ENCODE measurements at regions not wholly inside any gene's neighbourhood (a gene's known extent, or its start where the extent isn't known, plus 50 kb on each side); places are given as distances from the start of the nearest gene placed in this dataset.
A peak's percentile ranks its signal among the peaks of the same experiment; 100 is the strongest.

DNA sequence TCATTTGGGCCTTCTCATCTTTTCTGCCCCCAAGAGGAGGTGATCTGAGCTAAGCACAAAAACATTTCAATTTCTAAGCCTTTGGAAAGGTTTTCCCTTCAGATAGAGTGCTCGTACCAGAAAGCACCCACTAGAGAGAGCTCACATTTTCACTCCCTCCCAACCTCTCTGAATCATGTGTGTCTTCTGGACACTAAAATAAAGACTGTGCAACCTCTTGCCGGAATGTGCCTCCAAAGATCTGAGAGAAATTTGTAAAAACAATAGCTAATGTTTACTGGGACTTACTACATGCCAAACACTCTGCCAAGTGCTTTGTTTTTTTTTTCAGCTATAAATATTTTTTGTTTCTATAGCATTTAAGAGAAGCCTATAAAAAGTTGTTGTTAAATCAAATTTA lies 120.6 kb upstream of the LNX1 start:
- DNase-seq, result no peak
- no peak for ATAC-seq (ENCODE audit: low read depth)
- no peak overlapping the region for H3K27ac Mint-ChIP-seq
- ChIA-PET CTCF (no interaction called here), POLR2A (no interaction called here)
- intact Hi-C loops (cut with micrococcal nuclease), result no loop called here
- no peaks in the 10 kb centered on the region for H3K36me3 Mint-ChIP-seq (ENCODE audit: low read depth)
- no peaks in the 10 kb centered on the region for H3K9me3 Mint-ChIP-seq
- peaks cover 3% of the 10 kb centered on the region for H3K27me3 Mint-ChIP-seq
- TF ChIP-seq, protein P1, sequence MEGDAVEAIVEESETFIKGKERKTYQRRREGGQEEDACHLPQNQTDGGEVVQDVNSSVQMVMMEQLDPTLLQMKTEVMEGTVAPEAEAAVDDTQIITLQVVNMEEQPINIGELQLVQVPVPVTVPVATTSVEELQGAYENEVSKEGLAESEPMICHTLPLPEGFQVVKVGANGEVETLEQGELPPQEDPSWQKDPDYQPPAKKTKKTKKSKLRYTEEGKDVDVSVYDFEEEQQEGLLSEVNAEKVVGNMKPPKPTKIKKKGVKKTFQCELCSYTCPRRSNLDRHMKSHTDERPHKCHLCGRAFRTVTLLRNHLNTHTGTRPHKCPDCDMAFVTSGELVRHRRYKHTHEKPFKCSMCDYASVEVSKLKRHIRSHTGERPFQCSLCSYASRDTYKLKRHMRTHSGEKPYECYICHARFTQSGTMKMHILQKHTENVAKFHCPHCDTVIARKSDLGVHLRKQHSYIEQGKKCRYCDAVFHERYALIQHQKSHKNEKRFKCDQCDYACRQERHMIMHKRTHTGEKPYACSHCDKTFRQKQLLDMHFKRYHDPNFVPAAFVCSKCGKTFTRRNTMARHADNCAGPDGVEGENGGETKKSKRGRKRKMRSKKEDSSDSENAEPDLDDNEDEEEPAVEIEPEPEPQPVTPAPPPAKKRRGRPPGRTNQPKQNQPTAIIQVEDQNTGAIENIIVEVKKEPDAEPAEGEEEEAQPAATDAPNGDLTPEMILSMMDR (IDR thresholded peaks at IDR 0.05), result no peak
- no peak overlapping the region for H3K4me3 Mint-ChIP-seq
- peaks cover 4% of the 10 kb centered on the region for H3K4me1 Mint-ChIP-seq

DNA sequence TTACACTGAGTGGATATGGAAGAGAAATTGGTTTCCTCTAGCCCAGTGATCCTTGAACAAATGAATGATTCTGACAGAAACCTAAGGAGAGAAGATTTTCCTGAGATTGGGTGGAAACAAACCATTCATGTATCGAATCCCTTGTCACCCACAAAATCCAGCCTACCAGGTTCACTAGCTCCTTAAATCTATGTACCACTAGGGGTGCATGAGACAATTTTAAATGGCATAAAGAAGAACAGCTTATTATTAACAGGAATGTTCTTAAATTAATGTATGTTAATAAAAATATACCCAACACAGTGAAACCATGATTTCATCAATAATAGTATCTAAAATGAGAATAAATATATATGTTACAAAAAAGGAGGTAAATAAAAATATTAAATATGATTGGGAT lies 118.4 kb upstream of the LNX1 start:
- CTCF ChIA-PET, result interaction anchor here (0.9 to 1.3 kb wide), 2 partner anchors 95 to 525 kb away, joined by 3 read pairs; no protein-coding TSS in a partner anchor
- H3K27ac Mint-ChIP-seq, result no peak overlapping the region
- POLR2A ChIA-PET, result no interaction called here
- intact Hi-C loops (cut with micrococcal nuclease), result loop anchor here (5.0 to 10.0 kb wide), 3 partner anchors 148 to 512 kb away; partner anchors contain the start of gene GSX2
- ATAC-seq (ENCODE audit: low read depth) (no peak), DNase-seq (no peak)
- H3K4me1 Mint-ChIP-seq, result peaks cover 26% of the 10 kb centered on the region
- no peaks in the 10 kb centered on the region for H3K27me3 Mint-ChIP-seq
- H3K36me3 Mint-ChIP-seq (ENCODE audit: low read depth), result no peaks in the 10 kb centered on the region
- H3K9me3 Mint-ChIP-seq, result no peaks in the 10 kb centered on the region
- H3K4me3 Mint-ChIP-seq, result no peak overlapping the region
- TF ChIP-seq, protein P1 (IDR thresholded peaks at IDR 0.05), result no peak

DNA sequence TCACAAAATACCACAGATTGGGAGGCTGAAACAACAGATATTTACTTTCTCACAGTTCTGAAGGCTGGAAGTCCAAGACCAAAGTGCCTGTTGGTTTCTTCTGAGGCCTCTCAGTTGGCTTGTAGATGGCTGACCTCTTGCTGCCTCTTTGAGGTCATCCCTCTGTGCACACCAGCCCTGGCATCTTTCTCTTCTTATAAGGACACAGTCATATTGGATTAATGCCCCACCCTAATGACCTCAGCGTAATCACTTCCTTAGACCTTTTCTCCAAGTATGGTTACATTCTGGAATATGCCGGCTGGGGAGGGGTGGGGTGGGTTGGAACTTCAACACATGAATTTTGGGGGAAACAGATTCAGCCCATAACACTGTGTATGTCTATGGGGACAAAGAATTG lies 116.2 kb upstream of the LNX1 start:
- TF ChIP-seq, protein P1 (IDR thresholded peaks at IDR 0.05), result no peak
- ChIA-PET CTCF (interaction anchor here (1.1 to 2.9 kb wide), 5 partner anchors 34 to 526 kb away, joined by 3 to 38 read pairs (median 4); no protein-coding TSS in a partner anchor), POLR2A (no interaction called here)
- intact Hi-C loops (cut with micrococcal nuclease), result loop anchor here (2.0 to 10.0 kb wide), 5 partner anchors 150 to 510 kb away; partner anchors contain the start of gene GSX2
- Mint-ChIP-seq H3K36me3 (ENCODE audit: low read depth) (no peaks in the 10 kb centered on the region), H3K4me1 (peaks cover 45% of the 10 kb centered on the region), H3K27ac (no peak overlapping the region), H3K4me3 (no peak overlapping the region), H3K9me3 (no peaks in the 10 kb centered on the region), H3K27me3 (no peaks in the 10 kb centered on the region)
- ATAC-seq (ENCODE audit: low read depth) (no peak), DNase-seq (no peak)

DNA sequence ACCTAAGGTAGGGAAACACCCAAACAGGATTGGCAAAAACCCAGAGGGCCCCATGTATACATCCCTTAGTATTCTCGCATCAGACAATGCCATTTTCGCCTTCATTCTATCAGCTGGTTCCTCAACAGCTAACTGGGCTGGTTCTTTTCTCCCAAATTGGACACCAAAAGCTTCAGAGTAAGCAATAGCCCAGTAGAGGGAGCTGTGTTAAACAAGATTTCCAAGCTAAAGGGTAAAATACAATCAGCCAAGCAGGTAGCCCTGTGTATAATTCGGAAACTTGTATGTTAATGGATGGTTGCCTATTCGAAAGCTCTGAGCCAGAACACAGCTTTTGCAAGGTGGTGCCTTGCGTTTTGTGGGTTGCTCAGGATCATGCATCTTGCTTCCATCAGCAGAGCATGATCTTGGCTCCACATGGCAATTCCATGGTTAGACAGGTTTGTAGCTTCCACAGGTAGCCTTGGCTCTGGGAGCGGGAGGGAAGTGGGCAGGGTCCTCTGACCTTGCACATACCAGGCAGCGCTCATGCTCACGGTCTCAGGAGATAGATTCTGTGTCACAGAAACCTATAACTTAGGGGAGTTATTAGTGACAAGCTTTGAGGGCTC lies 115.2 kb upstream of the LNX1 start:
- ChIA-PET POLR2A (interaction anchor here (0.6 kb wide), 1 partner anchor 509 kb away, joined by 5 read pairs; no protein-coding TSS in a partner anchor), CTCF (interaction anchor here (0.6 to 2.9 kb wide), 14 partner anchors 22 to 527 kb away, joined by 3 to 38 read pairs (median 4); no protein-coding TSS in a partner anchor)
- ATAC-seq (ENCODE audit: low read depth) (no peak), DNase-seq (no peak)
- H3K27ac Mint-ChIP-seq, result peak overlapping the region; percentile 8
- H3K9me3 Mint-ChIP-seq, result no peaks in the 10 kb centered on the region
- TF ChIP-seq, protein P1 (IDR thresholded peaks at IDR 0.05), result no peak
- no peaks in the 10 kb centered on the region for H3K36me3 Mint-ChIP-seq (ENCODE audit: low read depth)
- H3K27me3 Mint-ChIP-seq, result no peaks in the 10 kb centered on the region
- H3K4me1 Mint-ChIP-seq, result peaks cover 54% of the 10 kb centered on the region
- no peak overlapping the region for H3K4me3 Mint-ChIP-seq
- intact Hi-C loops (cut with micrococcal nuclease), result loop anchor here (1.0 to 10.0 kb wide), 7 partner anchors 98 to 527 kb away; partner anchors contain the start of gene GSX2

DNA sequence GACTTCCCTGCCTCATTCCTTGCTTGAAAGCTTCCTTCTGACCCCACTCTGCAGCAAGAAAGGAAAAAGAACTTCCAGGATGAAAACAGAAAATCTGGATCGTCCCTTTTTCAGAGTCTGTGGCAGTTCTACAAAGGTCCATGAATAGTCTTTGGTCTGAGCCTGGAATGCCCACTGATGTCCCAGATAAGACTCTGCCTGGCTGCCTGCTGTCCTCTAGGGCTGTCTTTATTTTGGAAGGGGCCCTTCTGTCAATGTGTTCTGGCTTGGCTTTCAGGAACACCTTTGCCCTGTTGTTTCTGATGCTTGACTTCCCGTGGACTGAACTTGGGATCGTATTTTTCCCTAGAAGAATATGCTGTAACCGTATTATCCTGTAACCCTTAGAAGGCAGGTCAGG lies 114.7 kb upstream of the LNX1 start:
- intact Hi-C loops (cut with micrococcal nuclease), result loop anchor here (1.0 to 10.0 kb wide), 7 partner anchors 98 to 527 kb away; partner anchors contain the start of gene GSX2
- CTCF ChIA-PET, result interaction anchor here (0.6 to 2.9 kb wide), 13 partner anchors 22 to 528 kb away, joined by 3 to 38 read pairs (median 4); no protein-coding TSS in a partner anchor
- no peak overlapping the region for H3K4me3 Mint-ChIP-seq
- H3K27ac Mint-ChIP-seq, result peak overlapping the region; percentile 57
- POLR2A ChIA-PET, result interaction anchor here (1.5 kb wide), 1 partner anchor 42 kb away, joined by 6 read pairs; no protein-coding TSS in a partner anchor
- TF ChIP-seq, protein P1 (IDR thresholded peaks at IDR 0.05), result no peak
- H3K27me3 Mint-ChIP-seq, result no peaks in the 10 kb centered on the region
- H3K4me1 Mint-ChIP-seq, result peaks cover 60% of the 10 kb centered on the region
- DNase-seq, result no peak
- H3K36me3 Mint-ChIP-seq (ENCODE audit: low read depth), result no peaks in the 10 kb centered on the region
- H3K9me3 Mint-ChIP-seq, result peaks cover 2% of the 10 kb centered on the region
- ATAC-seq (ENCODE audit: low read depth), result no peak
